WTC11 (cell line): ENCODE measurements at regions not wholly inside any gene's neighbourhood (a gene's known extent, or its start where the extent isn't known, plus 50 kb on each side); places are given as distances from the start of the nearest gene placed in this dataset.

Experiments
- ATAC-seq: fragments of 200-7000 bp; cut with Tn5 transposase; 2 replicates; pipeline ENCODE4 v1.10.0; 2021; ENCODE audit warnings: mild to moderate bottlenecking, moderate library complexity
- CTCF ChIA-PET: fragments of 300-600 bp; sonication (Branson Sonifier 250); formaldehyde crosslinking; loops from one replicate; lab custom pipeline; 2021; ENCODE audit warnings: antibody characterized with exemption; lab: Charles Lee
- POLR2A ChIA-PET: fragments of 350-600 bp; sonication (Branson Sonifier 250); formaldehyde crosslinking; loops from one replicate; lab custom pipeline; 2021; ENCODE audit warnings: antibody characterized with exemption; lab: Charles Lee
- DNase-seq: peaks from one replicate; pipeline ENCODE4 v3.0.0; 2021; ENCODE audit warnings: low spot score
- H3K27ac Mint-ChIP-seq: 2 replicates; pipeline ENCODE4 v1.8.0; 2021; ENCODE audit warnings: mixed read lengths
- H3K27me3 Mint-ChIP-seq: 2 replicates; pipeline ENCODE4 v1.8.0; 2021; ENCODE audit warnings: low read depth, mild to moderate bottlenecking, moderate library complexity, mixed read lengths
- H3K36me3 Mint-ChIP-seq: 2 replicates; pipeline ENCODE4 v1.8.0; 2021; ENCODE audit warnings: mixed read lengths
- H3K4me1 Mint-ChIP-seq: 2 replicates; pipeline ENCODE4 v1.8.0; 2022; ENCODE audit warnings: mixed read lengths
- H3K4me3 Mint-ChIP-seq: 2 replicates; pipeline ENCODE4 v1.8.0; 2021; ENCODE audit warnings: mild to moderate bottlenecking, moderate library complexity, mixed read lengths
- H3K9me3 Mint-ChIP-seq: 2 replicates; pipeline ENCODE4 v1.8.0; 2021; ENCODE audit warnings: mixed read lengths
- ATF1 ChIP-seq: sonication (generic); formaldehyde crosslinking; IDR thresholded peaks from 2 replicates; pipeline ENCODE4 v1.8.1; 2023; ENCODE audit warnings: mild to moderate bottlenecking, moderate library complexity, missing genetic modification reagents
- ETV6 ChIP-seq: sonication (generic); formaldehyde crosslinking; IDR thresholded peaks from 2 replicates; pipeline ENCODE4 v1.8.1; 2022; ENCODE audit warnings: mild to moderate bottlenecking, missing genetic modification reagents
- GRHL2 ChIP-seq: fragments of 250-450 bp; sonication (Bioruptor Pico); IDR thresholded peaks from 2 replicates; pipeline ENCODE4 v1.8.0; 2022; ENCODE audit warnings: mild to moderate bottlenecking, moderate library complexity; ENCODE audit not compliant: insufficient replicate concordance, severe bottlenecking
- HMGA2 ChIP-seq: fragments of 250-450 bp; sonication (Bioruptor Pico); IDR thresholded peaks from 2 replicates; pipeline ENCODE4 v1.4.0; 2021; ENCODE audit warnings: mild to moderate bottlenecking, moderate library complexity
- HMGXB4 ChIP-seq: sonication (generic); formaldehyde crosslinking; IDR thresholded peaks from 2 replicates; pipeline ENCODE4 v1.8.1; 2023; ENCODE audit warnings: mild to moderate bottlenecking, moderate library complexity, missing genetic modification reagents
- IRF2 ChIP-seq: sonication (generic); formaldehyde crosslinking; IDR thresholded peaks from 2 replicates; pipeline ENCODE4 v1.8.0; 2022; ENCODE audit warnings: low read depth, missing genetic modification reagents, borderline replicate concordance
- NR2C2 ChIP-seq: sonication (generic); formaldehyde crosslinking; IDR thresholded peaks from 2 replicates; pipeline ENCODE4 v1.8.0; 2022; ENCODE audit warnings: mild to moderate bottlenecking, missing genetic modification reagents
- NR3C1 ChIP-seq: sonication (generic); formaldehyde crosslinking; conservative IDR thresholded peaks from 2 replicates; pipeline ENCODE4 v1.8.1; 2023; ENCODE audit warnings: low read depth, mild to moderate bottlenecking, missing genetic modification reagents
- PRRX2 ChIP-seq: fragments of 250-450 bp; sonication (Bioruptor Pico); IDR thresholded peaks from 2 replicates; pipeline ENCODE4 v1.8.0; 2021; ENCODE audit warnings: mild to moderate bottlenecking
- SMAD4 ChIP-seq: sonication (generic); formaldehyde crosslinking; IDR thresholded peaks from 2 replicates; pipeline ENCODE4 v1.8.0; 2022; ENCODE audit warnings: mild to moderate bottlenecking, missing genetic modification reagents
- ZBTB43 ChIP-seq: sonication (generic); formaldehyde crosslinking; IDR thresholded peaks from 2 replicates; pipeline ENCODE4 v1.8.1; 2023; ENCODE audit warnings: mild to moderate bottlenecking, missing genetic modification reagents
- ZNF219 ChIP-seq: sonication (generic); formaldehyde crosslinking; IDR thresholded peaks from 2 replicates; pipeline ENCODE4 v1.8.0; 2023; ENCODE audit warnings: missing genetic modification reagents, mild to moderate bottlenecking, borderline replicate concordance
- ZNF263 ChIP-seq: sonication (generic); formaldehyde crosslinking; IDR thresholded peaks from 2 replicates; pipeline ENCODE4 v1.8.1; 2022; ENCODE audit warnings: low read depth, mild to moderate bottlenecking, moderate library complexity, missing genetic modification reagents
- TF ChIP-seq, protein P1 (sequence below): sonication (generic); formaldehyde crosslinking; IDR thresholded peaks from 2 replicates; pipeline ENCODE4 v1.8.0; 2023; ENCODE audit warnings: mild to moderate bottlenecking, missing genetic modification reagents
- TF ChIP-seq, protein P2 (sequence below): sonication (generic); formaldehyde crosslinking; IDR thresholded peaks from 2 replicates; pipeline ENCODE4 v1.8.0; 2022; ENCODE audit warnings: mild to moderate bottlenecking, missing genetic modification reagents
- TF ChIP-seq, protein P3 (sequence below): sonication (generic); formaldehyde crosslinking; IDR thresholded peaks from 2 replicates; pipeline ENCODE4 v1.8.0; 2022; ENCODE audit warnings: mild to moderate bottlenecking, missing genetic modification reagents
- TF ChIP-seq, protein P4 (sequence below): sonication (generic); formaldehyde crosslinking; IDR thresholded peaks from 2 replicates; pipeline ENCODE4 v1.8.1; 2023; ENCODE audit warnings: mild to moderate bottlenecking, missing genetic modification reagents, moderate library complexity

DNA sequence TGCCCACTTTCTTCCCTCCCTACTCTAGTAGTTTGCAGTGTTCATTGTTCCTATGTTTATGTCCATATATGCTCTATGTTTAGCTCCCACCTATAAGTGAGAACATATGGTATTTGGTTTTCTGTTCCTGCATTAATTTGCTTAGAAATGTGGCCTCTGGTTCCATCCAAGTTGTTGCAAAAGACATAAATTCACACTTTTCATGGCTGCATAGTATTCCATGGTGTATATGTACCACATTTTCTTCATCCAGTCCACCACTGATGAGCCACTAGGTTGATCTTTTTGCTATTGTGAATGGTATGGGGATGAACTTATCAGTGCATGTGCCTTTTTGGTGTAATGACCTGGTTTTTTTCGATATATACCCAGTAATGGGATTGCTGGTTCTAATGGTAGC, 1089.1 kb downstream of the GRM8 start:
- H3K4me1 Mint-ChIP-seq: peaks cover 3% of the 10 kb centered on the region; the same call in 1 of the 2 replicates
- H3K36me3 Mint-ChIP-seq: 0 out of 2 replicates have a peak, but pooled peaks cover 7% of the 10 kb centered on the region
- POLR2A ChIA-PET: no interaction called here
- H3K27ac Mint-ChIP-seq: no peak overlapping the region
- TF ChIP-seq ETV6 (CRISPR knock-in tag) (no peak), PRRX2 (CRISPR knock-in tag) (no peak), NR2C2 (CRISPR knock-in tag) (no peak), GRHL2 (no peak), ATF1 (CRISPR knock-in tag) (no peak), ZBTB43 (CRISPR knock-in tag) (no peak)
- TF ChIP-seq, protein P1, sequence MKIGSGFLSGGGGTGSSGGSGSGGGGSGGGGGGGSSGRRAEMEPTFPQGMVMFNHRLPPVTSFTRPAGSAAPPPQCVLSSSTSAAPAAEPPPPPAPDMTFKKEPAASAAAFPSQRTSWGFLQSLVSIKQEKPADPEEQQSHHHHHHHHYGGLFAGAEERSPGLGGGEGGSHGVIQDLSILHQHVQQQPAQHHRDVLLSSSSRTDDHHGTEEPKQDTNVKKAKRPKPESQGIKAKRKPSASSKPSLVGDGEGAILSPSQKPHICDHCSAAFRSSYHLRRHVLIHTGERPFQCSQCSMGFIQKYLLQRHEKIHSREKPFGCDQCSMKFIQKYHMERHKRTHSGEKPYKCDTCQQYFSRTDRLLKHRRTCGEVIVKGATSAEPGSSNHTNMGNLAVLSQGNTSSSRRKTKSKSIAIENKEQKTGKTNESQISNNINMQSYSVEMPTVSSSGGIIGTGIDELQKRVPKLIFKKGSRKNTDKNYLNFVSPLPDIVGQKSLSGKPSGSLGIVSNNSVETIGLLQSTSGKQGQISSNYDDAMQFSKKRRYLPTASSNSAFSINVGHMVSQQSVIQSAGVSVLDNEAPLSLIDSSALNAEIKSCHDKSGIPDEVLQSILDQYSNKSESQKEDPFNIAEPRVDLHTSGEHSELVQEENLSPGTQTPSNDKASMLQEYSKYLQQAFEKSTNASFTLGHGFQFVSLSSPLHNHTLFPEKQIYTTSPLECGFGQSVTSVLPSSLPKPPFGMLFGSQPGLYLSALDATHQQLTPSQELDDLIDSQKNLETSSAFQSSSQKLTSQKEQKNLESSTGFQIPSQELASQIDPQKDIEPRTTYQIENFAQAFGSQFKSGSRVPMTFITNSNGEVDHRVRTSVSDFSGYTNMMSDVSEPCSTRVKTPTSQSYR (CRISPR knock-in tag): no peak
- TF ChIP-seq, protein P2, sequence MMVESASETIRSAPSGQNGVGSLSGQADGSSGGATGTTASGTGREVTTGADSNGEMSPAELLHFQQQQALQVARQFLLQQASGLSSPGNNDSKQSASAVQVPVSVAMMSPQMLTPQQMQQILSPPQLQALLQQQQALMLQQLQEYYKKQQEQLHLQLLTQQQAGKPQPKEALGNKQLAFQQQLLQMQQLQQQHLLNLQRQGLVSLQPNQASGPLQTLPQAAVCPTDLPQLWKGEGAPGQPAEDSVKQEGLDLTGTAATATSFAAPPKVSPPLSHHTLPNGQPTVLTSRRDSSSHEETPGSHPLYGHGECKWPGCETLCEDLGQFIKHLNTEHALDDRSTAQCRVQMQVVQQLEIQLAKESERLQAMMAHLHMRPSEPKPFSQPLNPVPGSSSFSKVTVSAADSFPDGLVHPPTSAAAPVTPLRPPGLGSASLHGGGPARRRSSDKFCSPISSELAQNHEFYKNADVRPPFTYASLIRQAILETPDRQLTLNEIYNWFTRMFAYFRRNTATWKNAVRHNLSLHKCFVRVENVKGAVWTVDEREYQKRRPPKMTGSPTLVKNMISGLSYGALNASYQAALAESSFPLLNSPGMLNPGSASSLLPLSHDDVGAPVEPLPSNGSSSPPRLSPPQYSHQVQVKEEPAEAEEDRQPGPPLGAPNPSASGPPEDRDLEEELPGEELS (CRISPR knock-in tag): no peak
- TF ChIP-seq, all 79 proteins: peak for 0
- DNase-seq (no peak), ATAC-seq (no peak)
- no peaks in the 10 kb centered on the region for H3K27me3 Mint-ChIP-seq
- H3K4me3 Mint-ChIP-seq: no peak overlapping the region
- peaks cover 13% of the 10 kb centered on the region for H3K9me3 Mint-ChIP-seq
- CTCF ChIA-PET: no interaction called here

GRCh38 chr7:126157391-126157790, 1095.3 kb downstream of the GRM8 start:
- ATAC-seq (no peak), DNase-seq (no peak)
- Mint-ChIP-seq H3K27me3 (no peaks in the 10 kb centered on the region), H3K9me3 (peaks cover 15% of the 10 kb centered on the region), H3K4me1 (no peaks in the 10 kb centered on the region), H3K36me3 (peaks cover 10% of the 10 kb centered on the region), H3K4me3 (no peak overlapping the region), H3K27ac (no peak overlapping the region)
- TF ChIP-seq SMAD4 (CRISPR knock-in tag): no peak
- no peak for TF ChIP-seq ZNF263 (CRISPR knock-in tag)
- no peak for TF ChIP-seq IRF2 (CRISPR knock-in tag)
- no peak for TF ChIP-seq ZNF219 (CRISPR knock-in tag)
- TF ChIP-seq HMGXB4 (CRISPR knock-in tag): no peak
- TF ChIP-seq NR3C1 (CRISPR knock-in tag): no peak
- TF ChIP-seq, protein P3, sequence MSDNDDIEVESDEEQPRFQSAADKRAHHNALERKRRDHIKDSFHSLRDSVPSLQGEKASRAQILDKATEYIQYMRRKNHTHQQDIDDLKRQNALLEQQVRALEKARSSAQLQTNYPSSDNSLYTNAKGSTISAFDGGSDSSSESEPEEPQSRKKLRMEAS: no peak
- TF ChIP-seq, protein P4, sequence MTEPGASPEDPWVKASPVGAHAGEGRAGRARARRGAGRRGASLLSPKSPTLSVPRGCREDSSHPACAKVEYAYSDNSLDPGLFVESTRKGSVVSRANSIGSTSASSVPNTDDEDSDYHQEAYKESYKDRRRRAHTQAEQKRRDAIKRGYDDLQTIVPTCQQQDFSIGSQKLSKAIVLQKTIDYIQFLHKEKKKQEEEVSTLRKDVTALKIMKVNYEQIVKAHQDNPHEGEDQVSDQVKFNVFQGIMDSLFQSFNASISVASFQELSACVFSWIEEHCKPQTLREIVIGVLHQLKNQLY (CRISPR knock-in tag): no peak
- TF ChIP-seq HMGA2: no peak
- POLR2A ChIA-PET: no interaction called here
- CTCF ChIA-PET: no interaction called here
